ENCODE measurements at regions not wholly inside any gene's neighbourhood (a gene's known extent, or its start where the extent isn't known, plus 50 kb on each side); places are given as distances from the start of the nearest gene placed in this dataset.

- TF ChIP-seq, protein P1, sequence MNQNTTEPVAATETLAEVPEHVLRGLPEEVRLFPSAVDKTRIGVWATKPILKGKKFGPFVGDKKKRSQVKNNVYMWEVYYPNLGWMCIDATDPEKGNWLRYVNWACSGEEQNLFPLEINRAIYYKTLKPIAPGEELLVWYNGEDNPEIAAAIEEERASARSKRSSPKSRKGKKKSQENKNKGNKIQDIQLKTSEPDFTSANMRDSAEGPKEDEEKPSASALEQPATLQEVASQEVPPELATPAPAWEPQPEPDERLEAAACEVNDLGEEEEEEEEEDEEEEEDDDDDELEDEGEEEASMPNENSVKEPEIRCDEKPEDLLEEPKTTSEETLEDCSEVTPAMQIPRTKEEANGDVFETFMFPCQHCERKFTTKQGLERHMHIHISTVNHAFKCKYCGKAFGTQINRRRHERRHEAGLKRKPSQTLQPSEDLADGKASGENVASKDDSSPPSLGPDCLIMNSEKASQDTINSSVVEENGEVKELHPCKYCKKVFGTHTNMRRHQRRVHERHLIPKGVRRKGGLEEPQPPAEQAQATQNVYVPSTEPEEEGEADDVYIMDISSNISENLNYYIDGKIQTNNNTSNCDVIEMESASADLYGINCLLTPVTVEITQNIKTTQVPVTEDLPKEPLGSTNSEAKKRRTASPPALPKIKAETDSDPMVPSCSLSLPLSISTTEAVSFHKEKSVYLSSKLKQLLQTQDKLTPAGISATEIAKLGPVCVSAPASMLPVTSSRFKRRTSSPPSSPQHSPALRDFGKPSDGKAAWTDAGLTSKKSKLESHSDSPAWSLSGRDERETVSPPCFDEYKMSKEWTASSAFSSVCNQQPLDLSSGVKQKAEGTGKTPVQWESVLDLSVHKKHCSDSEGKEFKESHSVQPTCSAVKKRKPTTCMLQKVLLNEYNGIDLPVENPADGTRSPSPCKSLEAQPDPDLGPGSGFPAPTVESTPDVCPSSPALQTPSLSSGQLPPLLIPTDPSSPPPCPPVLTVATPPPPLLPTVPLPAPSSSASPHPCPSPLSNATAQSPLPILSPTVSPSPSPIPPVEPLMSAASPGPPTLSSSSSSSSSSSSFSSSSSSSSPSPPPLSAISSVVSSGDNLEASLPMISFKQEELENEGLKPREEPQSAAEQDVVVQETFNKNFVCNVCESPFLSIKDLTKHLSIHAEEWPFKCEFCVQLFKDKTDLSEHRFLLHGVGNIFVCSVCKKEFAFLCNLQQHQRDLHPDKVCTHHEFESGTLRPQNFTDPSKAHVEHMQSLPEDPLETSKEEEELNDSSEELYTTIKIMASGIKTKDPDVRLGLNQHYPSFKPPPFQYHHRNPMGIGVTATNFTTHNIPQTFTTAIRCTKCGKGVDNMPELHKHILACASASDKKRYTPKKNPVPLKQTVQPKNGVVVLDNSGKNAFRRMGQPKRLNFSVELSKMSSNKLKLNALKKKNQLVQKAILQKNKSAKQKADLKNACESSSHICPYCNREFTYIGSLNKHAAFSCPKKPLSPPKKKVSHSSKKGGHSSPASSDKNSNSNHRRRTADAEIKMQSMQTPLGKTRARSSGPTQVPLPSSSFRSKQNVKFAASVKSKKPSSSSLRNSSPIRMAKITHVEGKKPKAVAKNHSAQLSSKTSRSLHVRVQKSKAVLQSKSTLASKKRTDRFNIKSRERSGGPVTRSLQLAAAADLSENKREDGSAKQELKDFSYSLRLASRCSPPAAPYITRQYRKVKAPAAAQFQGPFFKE (tag by site-specific recombination; IDR thresholded peaks at IDR 0.05; ENCODE audit: borderline replicate concordance): no peak
- no peak for TF ChIP-seq ZNF610 (tag by site-specific recombination; IDR thresholded peaks at IDR 0.05; ENCODE audit: borderline replicate concordance)
- TF ChIP-seq ZBTB44 (tag by site-specific recombination; IDR thresholded peaks at IDR 0.05): no peak
- TF ChIP-seq, protein P2, sequence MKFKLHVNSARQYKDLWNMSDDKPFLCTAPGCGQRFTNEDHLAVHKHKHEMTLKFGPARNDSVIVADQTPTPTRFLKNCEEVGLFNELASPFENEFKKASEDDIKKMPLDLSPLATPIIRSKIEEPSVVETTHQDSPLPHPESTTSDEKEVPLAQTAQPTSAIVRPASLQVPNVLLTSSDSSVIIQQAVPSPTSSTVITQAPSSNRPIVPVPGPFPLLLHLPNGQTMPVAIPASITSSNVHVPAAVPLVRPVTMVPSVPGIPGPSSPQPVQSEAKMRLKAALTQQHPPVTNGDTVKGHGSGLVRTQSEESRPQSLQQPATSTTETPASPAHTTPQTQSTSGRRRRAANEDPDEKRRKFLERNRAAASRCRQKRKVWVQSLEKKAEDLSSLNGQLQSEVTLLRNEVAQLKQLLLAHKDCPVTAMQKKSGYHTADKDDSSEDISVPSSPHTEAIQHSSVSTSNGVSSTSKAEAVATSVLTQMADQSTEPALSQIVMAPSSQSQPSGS (tag by site-specific recombination; IDR thresholded peaks at IDR 0.05; ENCODE audit: low read depth): no peak
These were observed 128.2 kb upstream of the ENPEP start (continued) for GRCh38 chr4:110347805-110348204.

- no peaks in the 10 kb centered on the region for H3K4me1 ChIP-seq (ENCODE audit: control insufficient read depth, insufficient read depth, low read length)
- ChIA-PET CTCF (interaction anchor here (0.5 to 5.1 kb wide), 18 partner anchors 9 to 633 kb away, joined by 3 to 132 read pairs (median 4); partner anchors contain the start of gene ENPEP), POLR2A (interaction anchor here (0.6 kb wide), 1 partner anchor 165 kb away, joined by 3 read pairs; no protein-coding TSS in a partner anchor)
- no peak overlapping the region for H3K27ac ChIP-seq (ENCODE audit: extremely low read depth, low read depth, low read length)
- no peaks in the 10 kb centered on the region for H3K36me3 ChIP-seq (ENCODE audit: control insufficient read depth in 2 of 2, insufficient read depth in 1 of 2, low read length in 2 of 2)
- H3K9me3 ChIP-seq (ENCODE audit: control insufficient read depth, insufficient read depth, low read depth, low read length): no peaks in the 10 kb centered on the region
- H3K4me3 ChIP-seq (ENCODE audit: low read depth, low read length): no peak overlapping the region
- TF ChIP-seq ZSCAN30 (tag by site-specific recombination; IDR thresholded peaks at IDR 0.05): no peak
- TF ChIP-seq ZNF211 (tag by site-specific recombination; IDR thresholded peaks at IDR 0.05; ENCODE audit: low read depth): no peak
- TF ChIP-seq, protein P3, sequence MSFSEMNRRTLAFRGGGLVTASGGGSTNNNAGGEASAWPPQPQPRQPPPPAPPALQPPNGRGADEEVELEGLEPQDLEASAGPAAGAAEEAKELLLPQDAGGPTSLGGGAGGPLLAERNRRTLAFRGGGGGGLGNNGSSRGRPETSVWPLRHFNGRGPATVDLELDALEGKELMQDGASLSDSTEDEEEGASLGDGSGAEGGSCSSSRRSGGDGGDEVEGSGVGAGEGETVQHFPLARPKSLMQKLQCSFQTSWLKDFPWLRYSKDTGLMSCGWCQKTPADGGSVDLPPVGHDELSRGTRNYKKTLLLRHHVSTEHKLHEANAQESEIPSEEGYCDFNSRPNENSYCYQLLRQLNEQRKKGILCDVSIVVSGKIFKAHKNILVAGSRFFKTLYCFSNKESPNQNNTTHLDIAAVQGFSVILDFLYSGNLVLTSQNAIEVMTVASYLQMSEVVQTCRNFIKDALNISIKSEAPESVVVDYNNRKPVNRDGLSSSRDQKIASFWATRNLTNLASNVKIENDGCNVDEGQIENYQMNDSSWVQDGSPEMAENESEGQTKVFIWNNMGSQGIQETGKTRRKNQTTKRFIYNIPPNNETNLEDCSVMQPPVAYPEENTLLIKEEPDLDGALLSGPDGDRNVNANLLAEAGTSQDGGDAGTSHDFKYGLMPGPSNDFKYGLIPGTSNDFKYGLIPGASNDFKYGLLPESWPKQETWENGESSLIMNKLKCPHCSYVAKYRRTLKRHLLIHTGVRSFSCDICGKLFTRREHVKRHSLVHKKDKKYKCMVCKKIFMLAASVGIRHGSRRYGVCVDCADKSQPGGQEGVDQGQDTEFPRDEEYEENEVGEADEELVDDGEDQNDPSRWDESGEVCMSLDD (tag by site-specific recombination; IDR thresholded peaks at IDR 0.05): no peak
- TF ChIP-seq ZNF350 (tag by site-specific recombination; IDR thresholded peaks at IDR 0.05): no peak
- TF ChIP-seq, protein P4, sequence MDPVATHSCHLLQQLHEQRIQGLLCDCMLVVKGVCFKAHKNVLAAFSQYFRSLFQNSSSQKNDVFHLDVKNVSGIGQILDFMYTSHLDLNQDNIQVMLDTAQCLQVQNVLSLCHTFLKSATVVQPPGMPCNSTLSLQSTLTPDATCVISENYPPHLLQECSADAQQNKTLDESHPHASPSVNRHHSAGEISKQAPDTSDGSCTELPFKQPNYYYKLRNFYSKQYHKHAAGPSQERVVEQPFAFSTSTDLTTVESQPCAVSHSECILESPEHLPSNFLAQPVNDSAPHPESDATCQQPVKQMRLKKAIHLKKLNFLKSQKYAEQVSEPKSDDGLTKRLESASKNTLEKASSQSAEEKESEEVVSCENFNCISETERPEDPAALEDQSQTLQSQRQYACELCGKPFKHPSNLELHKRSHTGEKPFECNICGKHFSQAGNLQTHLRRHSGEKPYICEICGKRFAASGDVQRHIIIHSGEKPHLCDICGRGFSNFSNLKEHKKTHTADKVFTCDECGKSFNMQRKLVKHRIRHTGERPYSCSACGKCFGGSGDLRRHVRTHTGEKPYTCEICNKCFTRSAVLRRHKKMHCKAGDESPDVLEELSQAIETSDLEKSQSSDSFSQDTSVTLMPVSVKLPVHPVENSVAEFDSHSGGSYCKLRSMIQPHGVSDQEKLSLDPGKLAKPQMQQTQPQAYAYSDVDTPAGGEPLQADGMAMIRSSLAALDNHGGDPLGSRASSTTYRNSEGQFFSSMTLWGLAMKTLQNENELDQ (tag by site-specific recombination; IDR thresholded peaks at IDR 0.05; ENCODE audit: low read depth): no peak
- no peak for TF ChIP-seq ZBTB21 (tag by site-specific recombination; IDR thresholded peaks at IDR 0.05)
- no peak for TF ChIP-seq ZNF701 (tag by site-specific recombination; IDR thresholded peaks at IDR 0.05)
- TF ChIP-seq CTCF (tag by site-specific recombination; IDR thresholded peaks at IDR 0.05): peak; percentile 50; the same call in 1 of the 2 replicates
- no peak for TF ChIP-seq ZNF292 (tag by site-specific recombination; IDR thresholded peaks at IDR 0.05; ENCODE audit: borderline replicate concordance, low read depth)
- peak; percentile 64 for TF ChIP-seq ZNF654 (tag by site-specific recombination; IDR thresholded peaks at IDR 0.05; ENCODE audit: low read depth)
- no peak for TF ChIP-seq ZFHX2 (tag by site-specific recombination; conservative IDR thresholded peaks at IDR 0.05)
- TF ChIP-seq ZNF776 (tag by site-specific recombination; IDR thresholded peaks at IDR 0.05; ENCODE audit: borderline replicate concordance): no peak
- no peak for TF ChIP-seq KLF10 (tag by site-specific recombination; IDR thresholded peaks at IDR 0.05)
- no peak for TF ChIP-seq KLF8 (tag by site-specific recombination; IDR thresholded peaks at IDR 0.05)
These were observed 131.8 kb upstream of the ENPEP start for GRCh38 chr4:110344165-110344564.
